Dedifferentiated amniotic fluid mesenchymal stem cell (primary cell): ENCODE measurements at regions not wholly inside any gene's neighbourhood (a gene's known extent, or its start where the extent isn't known, plus 50 kb on each side); places are given as distances from the start of the nearest gene placed in this dataset.

Experiments
- DNase-seq: peaks from one replicate; pipeline ENCODE4 v3.0.0-alpha.2; 2016; ENCODE audit errors: extremely low spot score

DNA sequence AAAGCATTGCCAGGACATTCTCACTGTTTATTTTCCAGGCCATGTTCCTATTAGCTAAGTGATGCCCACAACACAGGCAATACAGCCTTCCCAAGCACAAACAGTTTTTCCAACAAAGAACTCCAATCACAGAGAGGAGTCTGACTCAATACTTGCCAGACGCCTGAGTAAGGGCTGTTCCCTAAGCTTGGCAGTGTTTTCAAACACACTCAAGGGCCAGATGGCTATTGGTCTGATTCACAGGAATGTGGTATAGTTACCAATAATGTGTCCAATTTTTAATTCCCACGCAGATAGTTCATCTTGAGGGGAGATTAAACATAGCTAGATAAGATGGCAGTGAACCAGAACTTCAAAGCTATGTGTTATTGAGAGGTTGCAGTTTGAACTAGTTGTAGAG is 381.0 kb downstream of the SNAPC1 start:
- DNase-seq, result peak; percentile 28

DNA sequence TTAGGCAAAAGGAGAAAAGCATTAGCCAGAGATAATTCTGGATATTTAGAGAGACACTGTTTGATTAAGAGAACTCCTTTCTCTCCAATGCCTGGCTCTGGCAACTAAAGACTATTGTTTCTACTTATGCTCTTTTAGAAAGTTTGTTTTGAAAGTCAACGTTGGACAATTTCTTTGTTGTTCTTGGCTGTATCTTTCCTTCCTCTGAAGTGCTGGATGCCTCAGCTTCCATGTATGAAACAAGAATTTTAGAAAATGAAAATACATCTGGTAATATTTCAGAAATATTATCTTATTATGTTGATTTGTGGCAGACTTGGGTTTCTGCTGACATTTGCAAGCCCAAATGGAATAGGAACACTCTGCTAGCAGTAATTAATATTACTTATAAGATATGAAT is 382.6 kb downstream of the SNAPC1 start:
- peak; percentile 36 for DNase-seq

- no peak for DNase-seq
Measured at GRCh38 chr14:62146030-62146429, 383.8 kb downstream of the SNAPC1 start.

- no peak for DNase-seq
Measured at GRCh38 chr14:62156052-62156451, 393.8 kb downstream of the SNAPC1 start.

DNA sequence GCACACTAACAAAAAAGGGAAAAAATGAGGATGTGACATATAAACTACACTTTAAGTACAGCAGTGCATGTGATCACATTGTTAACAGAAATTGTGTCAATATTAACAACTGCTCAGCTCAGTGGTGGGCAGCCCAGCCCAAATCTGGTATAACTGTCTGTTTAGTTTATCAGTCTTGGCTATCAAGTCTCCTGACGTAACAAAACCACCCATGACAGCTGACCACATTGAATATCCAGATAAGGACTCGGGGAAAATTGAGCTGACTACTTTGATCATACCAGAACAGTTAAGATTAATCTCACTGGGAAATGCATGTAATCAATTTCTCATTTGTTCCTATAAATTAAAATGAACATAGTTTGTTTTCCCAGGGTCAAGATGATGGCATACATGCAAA is 396.6 kb downstream of the SNAPC1 start:
- DNase-seq, result no peak

GRCh38 chr14:62159314-62159713 is 397.1 kb downstream of the SNAPC1 start:
- no peak for DNase-seq

GRCh38 chr14:62162998-62163589 is 400.9 kb downstream of the SNAPC1 start:
- peak; percentile 51 for DNase-seq

DNA sequence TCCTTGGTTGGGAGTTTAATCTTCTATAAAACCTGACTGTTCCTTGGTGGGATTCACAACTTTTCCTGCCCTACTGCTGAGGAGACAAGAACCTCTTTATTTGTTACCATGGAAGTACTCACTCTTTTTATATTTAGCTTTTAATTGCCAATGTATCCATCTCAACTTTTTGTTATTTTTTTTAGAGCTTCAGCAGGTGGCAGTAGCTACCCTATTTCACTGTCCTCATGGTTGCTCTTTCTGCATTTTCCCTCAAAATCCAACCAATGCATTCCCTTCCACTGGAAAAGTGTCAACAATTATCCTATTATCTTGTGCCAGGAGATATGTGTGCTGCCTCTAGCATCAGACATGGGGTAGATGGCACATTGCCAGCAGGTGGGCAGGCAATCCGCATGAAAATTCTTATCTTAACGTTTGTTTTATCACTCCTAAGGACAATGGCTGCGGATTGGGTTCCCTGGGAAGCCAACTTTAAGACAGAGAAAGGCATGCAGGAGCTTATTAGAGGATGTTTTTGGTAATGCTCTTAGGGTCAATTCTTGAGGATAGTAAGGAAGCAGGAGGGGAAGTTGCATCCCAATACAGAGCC is 406.4 kb downstream of the SNAPC1 start:
- DNase-seq, result no peak

DNA sequence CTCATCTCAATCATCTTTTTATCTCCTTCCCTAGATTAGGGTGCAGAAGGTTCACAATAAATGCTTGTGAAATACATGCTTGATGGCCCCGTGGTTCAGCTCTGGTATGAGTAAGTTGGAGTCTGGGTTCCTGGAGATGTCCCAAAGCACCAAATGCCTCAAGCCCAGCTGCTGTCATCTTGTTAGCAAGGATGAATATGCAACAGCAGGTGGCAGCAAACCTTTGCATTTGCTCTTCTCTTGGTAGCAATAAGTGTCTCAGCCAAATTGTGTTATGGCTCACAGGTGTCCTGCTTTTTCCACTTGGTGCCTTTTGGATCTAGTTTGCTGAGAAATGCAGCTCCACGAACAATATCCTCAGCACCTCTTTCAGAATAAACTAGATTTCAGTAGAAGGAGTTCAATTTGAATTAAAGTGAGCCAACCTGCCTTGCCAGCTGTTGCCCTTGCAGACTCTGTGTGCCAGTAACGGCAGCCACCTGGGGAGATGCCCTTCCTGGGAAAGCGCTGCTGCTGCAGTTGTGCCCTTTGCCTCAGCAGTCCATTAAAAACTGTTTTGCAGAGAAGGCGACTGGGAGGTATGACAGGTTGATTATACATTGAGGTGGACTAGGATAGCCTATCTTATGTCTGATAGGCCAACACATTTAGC is 417.3 kb downstream of the SNAPC1 start:
- DNase-seq, result peak; percentile 90

DNA sequence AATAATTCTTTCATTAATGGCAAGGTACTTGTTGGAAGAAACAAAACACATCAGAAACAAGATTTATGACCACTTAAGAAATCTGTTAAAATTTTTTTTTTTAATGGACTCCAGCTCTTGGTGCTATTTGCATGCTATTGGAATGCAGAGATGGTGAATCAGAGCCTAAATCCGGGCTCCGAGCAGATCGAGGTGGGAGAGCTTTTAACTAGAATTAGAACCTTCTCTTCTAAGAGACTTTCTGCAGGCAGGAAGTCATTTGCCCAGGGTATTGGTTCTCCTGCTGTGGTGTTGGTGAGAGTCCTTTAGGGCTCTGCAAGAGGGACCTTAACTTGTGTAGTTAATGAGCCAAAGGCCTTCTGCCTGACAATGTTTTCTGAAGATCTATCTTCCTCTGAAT is 419.4 kb downstream of the SNAPC1 start:
- DNase-seq, result no peak

- no peak for DNase-seq
Measured at GRCh38 chr14:62185078-62185477, 422.9 kb downstream of the SNAPC1 start.

DNA sequence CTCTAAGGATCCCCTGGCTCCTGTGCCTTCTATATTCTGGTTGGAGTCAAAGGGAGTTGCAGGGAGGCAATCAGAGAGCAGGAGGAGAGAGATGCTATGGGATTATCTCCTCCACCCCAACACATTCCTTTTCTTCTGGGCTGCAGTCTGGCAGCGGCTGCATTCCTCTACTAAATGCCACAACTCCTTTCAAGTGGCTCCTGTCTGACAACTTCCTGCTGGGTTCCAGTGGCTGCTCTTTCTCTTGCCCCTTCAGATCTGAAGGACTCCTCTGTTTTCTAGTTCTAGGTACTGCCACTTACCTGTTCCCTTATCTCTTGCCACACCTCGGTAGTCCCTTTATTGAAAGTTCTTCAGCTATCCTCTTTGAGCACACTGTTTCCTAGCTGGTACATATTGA is 425.0 kb downstream of the SNAPC1 start:
- DNase-seq, result no peak

GRCh38 chr14:62189698-62190097 is 427.5 kb downstream of the SNAPC1 start:
- no peak for DNase-seq

GRCh38 chr14:62206456-62206855 is 444.2 kb downstream of the SNAPC1 start:
- no peak for DNase-seq

DNA sequence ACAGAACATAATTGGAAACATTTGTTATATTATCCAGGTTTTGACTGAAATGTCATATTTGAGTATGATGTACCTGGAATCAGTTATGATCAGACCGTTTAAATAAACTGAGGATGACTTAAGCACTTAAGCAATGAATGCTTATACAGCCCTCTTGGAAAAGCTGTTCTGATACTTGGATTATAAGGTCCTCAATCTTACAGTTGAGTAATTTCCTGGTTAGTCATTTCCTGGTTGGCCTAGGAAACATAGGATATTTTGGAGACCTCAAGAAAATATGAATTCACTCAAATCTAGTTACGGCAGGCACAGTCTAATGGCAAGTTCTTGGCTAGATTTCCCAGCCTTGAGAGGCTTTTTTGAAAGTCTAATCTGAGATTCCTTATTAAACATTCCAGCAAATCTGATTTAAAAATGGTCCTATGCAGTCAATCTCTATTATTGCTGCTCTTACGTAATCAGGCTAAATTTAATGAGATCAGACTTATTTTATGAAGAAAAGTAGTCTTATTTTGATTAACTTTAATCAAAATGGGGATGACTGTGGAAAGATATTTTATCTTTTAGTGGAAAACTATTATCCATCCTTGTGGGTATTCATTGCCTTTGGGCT is 447.2 kb downstream of the SNAPC1 start:
- peak; percentile 16 for DNase-seq

DNA sequence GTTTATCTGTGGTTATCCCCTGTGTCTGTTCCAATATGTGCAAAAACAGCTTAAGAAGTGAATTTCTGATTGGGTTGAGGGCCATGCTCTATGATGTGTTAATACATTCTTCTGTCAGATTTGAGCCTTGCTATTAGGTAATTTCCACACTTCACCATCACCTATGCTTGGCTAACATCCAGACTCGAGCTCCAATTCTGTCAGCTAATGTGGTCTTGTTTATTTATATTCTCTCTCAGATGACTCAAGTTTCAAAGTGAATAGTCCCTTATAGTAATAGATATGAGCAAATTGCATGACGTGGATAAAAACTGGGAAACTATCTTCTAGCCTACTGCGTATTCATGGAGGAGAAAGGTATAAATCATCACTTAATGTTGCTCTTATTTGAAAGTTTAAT is 451.3 kb downstream of the SNAPC1 start:
- DNase-seq, result no peak

GRCh38 chr14:62216121-62216520 is 453.9 kb downstream of the SNAPC1 start:
- no peak for DNase-seq

DNA sequence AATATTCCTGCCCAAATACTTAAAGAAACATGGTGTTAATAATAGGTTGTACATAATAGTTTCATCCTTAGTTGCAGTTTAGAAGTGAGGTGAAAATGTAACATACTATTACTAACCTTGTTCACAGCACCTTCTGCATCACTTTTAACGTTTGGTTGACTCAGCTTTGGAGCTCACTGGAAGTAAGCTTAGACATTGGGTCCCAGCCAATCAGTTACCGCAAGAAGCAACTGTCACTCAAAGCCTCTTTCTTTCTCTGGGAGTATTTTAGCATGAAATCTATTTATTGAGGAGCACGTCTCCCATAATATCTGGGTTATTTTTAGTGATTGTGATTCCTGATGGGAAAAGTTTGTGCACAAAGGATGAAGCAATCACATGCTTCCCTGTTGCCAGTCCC is 472.6 kb downstream of the SNAPC1 start:
- no peak for DNase-seq

DNA sequence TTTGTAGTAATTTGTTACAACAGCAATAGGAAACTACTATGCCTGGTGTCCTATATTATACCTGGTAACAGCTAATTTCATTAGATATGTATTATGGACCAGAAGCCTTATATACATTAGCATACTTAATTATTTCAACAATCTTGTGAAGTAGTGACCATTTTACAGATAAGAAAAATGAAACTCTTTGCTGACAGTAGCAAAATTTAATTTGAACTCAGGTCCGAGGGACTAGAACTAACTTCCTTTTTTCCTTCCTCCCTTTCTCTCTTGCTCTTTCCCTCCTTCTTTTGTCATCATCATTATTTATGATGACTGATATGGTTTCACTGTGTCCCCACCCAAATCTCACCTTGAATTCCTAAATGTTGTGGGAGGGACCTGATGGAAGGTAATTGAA is 482.0 kb downstream of the SNAPC1 start:
- DNase-seq, result no peak

- DNase-seq, result no peak
Measured at GRCh38 chr14:62247266-62247665, 485.0 kb downstream of the SNAPC1 start.

GRCh38 chr14:62251237-62251636 is 489.0 kb downstream of the SNAPC1 start:
- DNase-seq, result no peak

DNA sequence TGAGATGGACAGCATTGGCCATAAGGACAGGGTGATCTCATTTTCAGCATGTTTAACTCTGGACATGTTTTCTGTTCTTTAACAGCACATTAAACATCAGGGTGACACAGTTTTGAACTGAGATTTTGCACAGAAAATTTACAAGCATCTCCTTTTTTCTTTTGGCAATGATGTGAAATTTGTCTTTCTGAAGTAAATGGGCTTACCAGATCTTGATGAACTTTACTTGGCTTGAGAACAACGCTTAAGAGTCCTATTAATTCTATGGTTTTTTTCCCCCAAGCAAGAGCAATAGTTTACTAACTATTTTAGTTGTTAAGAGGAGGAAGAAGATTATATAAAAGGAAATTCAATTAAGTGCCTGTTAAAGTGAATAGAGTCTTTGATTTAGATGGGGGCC is 491.0 kb downstream of the SNAPC1 start:
- no peak for DNase-seq

- DNase-seq, result no peak
Measured at GRCh38 chr14:62253911-62254310, 491.7 kb downstream of the SNAPC1 start.
